ENCODE measurements at regions not wholly inside any gene's neighbourhood (a gene's known extent, or its start where the extent isn't known, plus 50 kb on each side); places are given as distances from the start of the nearest gene placed in this dataset.
"Not testable (repeated sequence)": the region's sequence is repeated elsewhere in the genome, so short reads cannot be mapped to it uniquely, and the experiment has no call there.

DNA sequence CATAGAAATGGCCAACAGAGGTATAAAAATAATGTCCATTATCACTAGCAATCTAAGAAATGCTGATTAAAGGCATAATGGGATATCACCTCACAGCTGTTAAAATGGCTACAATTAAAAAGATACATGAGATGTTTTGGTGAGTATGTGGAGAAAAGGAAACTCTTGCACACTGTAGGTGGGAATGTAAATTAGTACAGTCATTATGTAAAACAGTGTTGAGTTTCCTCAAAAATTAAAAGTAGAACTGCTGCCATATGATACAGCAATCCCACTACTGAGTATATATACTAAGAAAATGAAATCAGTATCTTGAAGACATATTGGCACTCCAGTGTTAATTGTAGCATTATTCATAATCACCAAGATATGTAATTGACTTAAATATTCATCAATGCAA is 982.2 kb upstream of the EPHA6 start:
- TF ChIP-seq ZFX (IDR thresholded peaks at IDR 0.05): no peak
- no peak overlapping the region for H3K27ac ChIP-seq

DNA sequence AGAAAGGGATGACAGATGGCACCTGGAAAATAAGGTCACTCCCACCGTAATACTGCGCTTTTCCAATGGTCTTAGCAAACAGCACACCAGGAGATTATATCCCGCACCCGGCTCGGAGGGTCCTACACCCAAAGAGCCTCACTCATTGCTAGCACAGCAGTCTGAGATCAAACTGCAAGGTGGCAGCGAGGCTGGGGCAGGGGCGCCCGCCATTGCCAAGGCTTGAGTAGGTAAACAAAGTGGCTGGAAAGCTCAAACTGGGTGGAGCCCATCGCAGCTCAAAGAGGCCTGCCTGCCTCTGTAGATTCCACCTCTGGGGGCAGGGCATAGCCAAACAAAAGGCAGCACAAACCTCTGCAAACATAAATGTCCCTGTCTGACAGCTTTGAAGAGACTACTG is 953.8 kb upstream of the EPHA6 start:
- H3K27ac ChIP-seq: not testable (repeated sequence)

DNA sequence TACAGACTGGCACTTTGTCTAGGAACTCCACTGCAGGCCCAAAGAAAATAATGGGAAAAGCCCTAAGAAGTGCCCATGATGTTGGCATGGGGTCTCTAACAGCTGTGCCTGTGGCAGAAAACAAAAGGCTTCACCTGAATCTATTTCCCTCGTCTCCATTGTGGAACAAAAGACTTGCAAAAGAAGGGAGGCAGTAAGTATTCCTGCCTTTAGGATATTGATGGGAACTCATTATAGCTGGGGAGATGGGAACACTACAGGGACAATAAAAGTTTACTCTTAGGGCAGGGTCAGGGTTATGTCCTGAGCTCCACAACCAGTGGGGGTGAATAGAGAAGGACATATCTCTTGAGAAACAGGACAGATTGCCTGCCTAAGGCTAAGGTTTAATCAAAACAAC is 930.6 kb upstream of the EPHA6 start:
- H3K27ac ChIP-seq: no peak overlapping the region
- TF ChIP-seq ZFX (IDR thresholded peaks at IDR 0.05): no peak
- TF ChIP-seq, protein P1, sequence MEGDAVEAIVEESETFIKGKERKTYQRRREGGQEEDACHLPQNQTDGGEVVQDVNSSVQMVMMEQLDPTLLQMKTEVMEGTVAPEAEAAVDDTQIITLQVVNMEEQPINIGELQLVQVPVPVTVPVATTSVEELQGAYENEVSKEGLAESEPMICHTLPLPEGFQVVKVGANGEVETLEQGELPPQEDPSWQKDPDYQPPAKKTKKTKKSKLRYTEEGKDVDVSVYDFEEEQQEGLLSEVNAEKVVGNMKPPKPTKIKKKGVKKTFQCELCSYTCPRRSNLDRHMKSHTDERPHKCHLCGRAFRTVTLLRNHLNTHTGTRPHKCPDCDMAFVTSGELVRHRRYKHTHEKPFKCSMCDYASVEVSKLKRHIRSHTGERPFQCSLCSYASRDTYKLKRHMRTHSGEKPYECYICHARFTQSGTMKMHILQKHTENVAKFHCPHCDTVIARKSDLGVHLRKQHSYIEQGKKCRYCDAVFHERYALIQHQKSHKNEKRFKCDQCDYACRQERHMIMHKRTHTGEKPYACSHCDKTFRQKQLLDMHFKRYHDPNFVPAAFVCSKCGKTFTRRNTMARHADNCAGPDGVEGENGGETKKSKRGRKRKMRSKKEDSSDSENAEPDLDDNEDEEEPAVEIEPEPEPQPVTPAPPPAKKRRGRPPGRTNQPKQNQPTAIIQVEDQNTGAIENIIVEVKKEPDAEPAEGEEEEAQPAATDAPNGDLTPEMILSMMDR (conservative IDR thresholded peaks at IDR 0.05): no peak

DNA sequence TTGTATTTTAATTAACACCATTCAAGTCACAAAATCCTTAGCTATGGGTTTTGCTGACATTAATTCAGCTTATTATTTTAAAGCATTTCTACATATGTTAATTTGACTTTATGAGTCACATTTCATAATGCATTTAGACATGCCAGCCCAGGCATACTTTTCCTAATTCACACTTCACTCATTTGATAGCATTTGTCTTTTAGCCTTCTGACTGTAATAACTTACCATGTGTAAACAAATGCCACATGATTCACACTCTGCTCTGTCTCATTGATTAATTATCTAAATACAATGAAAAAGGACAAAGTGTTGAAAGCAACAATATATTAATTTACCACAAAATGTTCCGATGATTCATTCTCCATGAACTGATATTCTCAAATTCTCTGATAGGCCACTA is 927.8 kb upstream of the EPHA6 start:
- no peak for TF ChIP-seq ZFX (IDR thresholded peaks at IDR 0.05)
- TF ChIP-seq, protein P1 (conservative IDR thresholded peaks at IDR 0.05): no peak

DNA sequence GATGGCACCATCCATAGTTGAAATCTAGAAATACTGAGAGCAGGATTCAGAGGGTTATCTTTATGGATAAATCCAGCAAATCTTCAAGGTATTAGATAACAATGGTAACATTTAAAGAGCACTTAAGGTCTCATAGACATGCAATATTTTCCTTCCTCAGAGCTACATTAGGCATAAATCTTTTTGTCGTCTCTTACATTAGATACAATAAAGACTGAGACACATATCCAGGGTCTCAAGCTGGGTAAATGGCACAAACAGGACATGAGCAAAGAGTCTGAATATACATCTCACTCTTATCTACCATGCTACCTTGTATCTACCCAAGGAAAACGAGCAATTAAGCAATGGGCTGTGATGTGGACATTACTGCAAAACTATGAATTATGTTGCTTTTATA is 927.3 kb upstream of the EPHA6 start:
- TF ChIP-seq, protein P1 (conservative IDR thresholded peaks at IDR 0.05): no peak
- no peak for TF ChIP-seq ZFX (IDR thresholded peaks at IDR 0.05)
- H3K27ac ChIP-seq: no peak overlapping the region

More for the DNA sequence above, 927.8 kb upstream of the EPHA6 start:
- H3K27ac ChIP-seq: no peak overlapping the region

DNA sequence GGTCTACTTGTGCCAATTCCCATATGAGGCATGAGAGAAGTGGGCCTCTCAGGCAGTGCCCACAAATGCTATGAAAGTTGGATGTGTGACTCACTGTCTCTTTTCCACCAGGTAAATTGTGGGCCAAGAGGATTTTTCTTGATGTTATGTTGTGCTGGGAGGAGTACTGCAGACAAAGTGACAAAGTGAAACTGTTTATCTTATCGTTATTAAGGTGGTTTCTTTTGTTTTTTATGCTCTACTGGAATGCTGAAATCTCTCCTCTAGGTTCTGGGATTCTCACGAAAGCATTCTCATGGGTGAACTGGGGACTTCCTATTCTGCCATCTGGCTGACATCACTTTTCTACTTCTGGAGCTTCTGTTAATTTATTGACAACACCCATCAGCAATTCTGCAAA is 919.6 kb upstream of the EPHA6 start:
- H3K27ac ChIP-seq: no peak overlapping the region
- no peak for TF ChIP-seq ZFX (IDR thresholded peaks at IDR 0.05)

DNA sequence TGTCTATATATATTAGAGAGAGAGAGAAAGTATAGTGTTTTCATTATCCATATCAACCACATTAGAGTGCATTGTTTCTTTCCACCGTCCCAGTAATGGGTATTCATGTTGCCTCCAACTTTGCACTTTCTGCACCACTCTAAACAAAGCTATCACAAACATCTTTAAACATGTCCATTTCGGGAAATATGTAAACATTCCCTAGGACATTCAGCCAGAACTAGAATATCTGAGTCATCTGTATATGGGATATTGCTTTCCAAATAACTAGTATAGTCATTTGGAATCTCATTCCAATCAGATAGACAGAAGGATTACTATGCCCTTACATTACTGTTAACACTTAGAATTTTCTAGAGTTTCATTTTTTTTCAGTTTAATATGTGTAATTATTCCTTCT is 914.9 kb upstream of the EPHA6 start:
- H3K27ac ChIP-seq: no peak overlapping the region
- no peak for TF ChIP-seq ZFX (IDR thresholded peaks at IDR 0.05)
- TF ChIP-seq, protein P1 (conservative IDR thresholded peaks at IDR 0.05): no peak

DNA sequence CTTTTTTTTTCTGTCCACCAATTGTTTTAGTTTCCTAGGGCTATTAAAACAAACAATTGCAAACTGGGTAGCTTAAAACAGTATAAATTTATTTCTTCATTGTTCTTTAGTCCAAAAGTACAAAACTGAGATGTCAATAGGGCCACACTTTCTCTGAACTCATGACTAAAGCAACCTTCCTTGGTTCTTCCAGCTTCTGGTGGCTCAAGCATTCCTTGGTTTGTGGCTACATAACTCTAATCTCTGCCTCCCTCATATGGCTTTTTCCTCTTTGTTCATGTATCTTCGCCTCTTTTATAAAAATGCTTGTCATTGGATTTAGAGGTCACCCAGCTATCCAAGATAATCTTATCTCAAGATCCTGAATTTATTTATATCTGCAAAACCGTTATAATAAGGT is 914.5 kb upstream of the EPHA6 start:
- H3K27ac ChIP-seq: no peak overlapping the region
- TF ChIP-seq, protein P1 (conservative IDR thresholded peaks at IDR 0.05): no peak
- no peak for TF ChIP-seq ZFX (IDR thresholded peaks at IDR 0.05)

DNA sequence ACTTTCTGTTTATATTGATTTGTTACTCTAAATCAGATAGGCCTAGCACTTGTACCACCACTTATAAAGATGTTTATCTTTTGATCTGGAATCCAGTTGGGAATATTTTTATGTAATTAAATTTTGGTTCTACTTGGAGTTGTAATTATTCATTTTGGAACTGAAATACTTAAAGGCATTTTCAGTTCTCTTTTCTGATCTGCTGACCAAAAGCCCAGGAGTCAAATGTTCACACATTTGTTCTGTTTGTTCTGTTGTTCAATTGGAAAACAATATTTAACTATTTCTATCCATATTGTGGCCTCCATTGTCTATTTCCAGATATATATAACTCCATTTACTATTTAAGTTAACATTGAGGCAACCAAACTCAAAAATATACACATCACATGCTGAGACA is 912.4 kb upstream of the EPHA6 start:
- H3K27ac ChIP-seq: no peak overlapping the region
- TF ChIP-seq, protein P1 (conservative IDR thresholded peaks at IDR 0.05): no peak
- TF ChIP-seq ZFX (IDR thresholded peaks at IDR 0.05): no peak

All from C4-2B (cell line).